PC-3 (cell line): ENCODE measurements at regions not wholly inside any gene's neighbourhood (a gene's known extent, or its start where the extent isn't known, plus 50 kb on each side); places are given as distances from the start of the nearest gene placed in this dataset.

ENCODE experiments used
- ATAC-seq: fragments of 200-7000 bp; cut with Tn5 transposase; 2 replicates; pipeline ENCODE4 v1.9.1; 2020; ENCODE audit warnings: mild to moderate bottlenecking, moderate library complexity
- BruUV-seq: library from RNA; stranded (reverse); fragments of 400-500 nt; replicated peaks from 2 replicates; lab custom pipeline; 2021; lab: Mats Ljungman, UMichigan
- CTCF ChIA-PET: fragments of 300-600 bp; sonication (Branson Sonifier 250); formaldehyde crosslinking; loops from one replicate; lab custom pipeline; 2022; ENCODE audit warnings: antibody characterized with exemption; lab: Charles Lee
- POLR2A ChIA-PET: fragments of 300-600 bp; sonication (Branson Sonifier 250); formaldehyde crosslinking; loops from one replicate; lab custom pipeline; 2022; ENCODE audit warnings: antibody characterized with exemption; ENCODE audit not compliant: unreplicated experiment; lab: Charles Lee
- DNase-seq: peaks from one replicate; pipeline ENCODE4 v3.0.0-alpha.2; 2015
- H2AFZ ChIP-seq: fragments of 300-600 bp; sonication (generic); 2 replicates; pipeline ENCODE4 v1.6.0; 2016; ENCODE audit warnings: antibody characterized with exemption, low read length
- H3F3A ChIP-seq: fragments of 300-600 bp; sonication (generic); one replicate; pipeline ENCODE4 v1.6.0; 2017; ENCODE audit warnings: antibody characterized with exemption, low read length, control low read depth, mild to moderate bottlenecking; ENCODE audit not compliant: unreplicated experiment
- H3K27ac ChIP-seq: fragments of 300-600 bp; sonication (generic); 2 replicates; pipeline ENCODE4 v1.5.1; 2016; ENCODE audit warnings: mild to moderate bottlenecking, low read length
- H3K27me3 ChIP-seq: fragments of 300-600 bp; sonication (generic); 2 replicates; pipeline ENCODE4 v1.6.1; 2016; ENCODE audit warnings: low read length, mixed read lengths
- H3K36me3 ChIP-seq: fragments of 300-600 bp; sonication (generic); 2 replicates; pipeline ENCODE4 v1.6.1; 2016; ENCODE audit warnings: low read depth, mixed run types, low read length, mixed read lengths
- H3K4me1 ChIP-seq: fragments of 300-600 bp; sonication (generic); 2 replicates; pipeline ENCODE4 v1.5.1; 2016; ENCODE audit warnings: low read length; ENCODE audit not compliant: insufficient read depth
- H3K4me2 ChIP-seq: fragments of 300-600 bp; sonication (generic); 2 replicates; pipeline ENCODE4 v1.6.0; 2016; ENCODE audit warnings: low read length
- H3K4me3 ChIP-seq: fragments of 300-600 bp; sonication (generic); 2 replicates; pipeline ENCODE4 v1.5.1; 2016; ENCODE audit warnings: mild to moderate bottlenecking, low read length, mixed read lengths
- H3K79me2 ChIP-seq: fragments of 300-600 bp; sonication (generic); 2 replicates; pipeline ENCODE4 v1.6.1; 2017; ENCODE audit warnings: low read length, mixed read lengths
- H3K9ac ChIP-seq: fragments of 300-600 bp; sonication (generic); 2 replicates; pipeline ENCODE4 v1.6.0; 2016; ENCODE audit warnings: mild to moderate bottlenecking, low read length
- H3K9me2 ChIP-seq: fragments of 300-600 bp; sonication (generic); replicated peaks from 2 replicates; pipeline ENCODE4 v1.6.1; 2016; ENCODE audit warnings: mixed run types, low read length, mixed read lengths
- H3K9me3 ChIP-seq: fragments of 300-600 bp; sonication (generic); 2 replicates; pipeline ENCODE4 v1.6.1; 2016; ENCODE audit warnings: low read length, mixed read lengths
- H4K20me1 ChIP-seq: fragments of 300-600 bp; sonication (generic); 2 replicates; pipeline ENCODE4 v1.6.1; 2016; ENCODE audit warnings: low read length, mixed read lengths
- CTCF ChIP-seq: fragments of 300-600 bp; sonication (generic); conservative IDR thresholded peaks from 2 replicates; pipeline ENCODE4 v1.5.1; 2017; ENCODE audit warnings: antibody characterized with exemption, low read depth, mild to moderate bottlenecking, low read length
- EZH2 ChIP-seq: fragments of 300-600 bp; sonication (generic); IDR thresholded peaks from one replicate; pipeline ENCODE4 v1.6.1; 2017; ENCODE audit warnings: antibody characterized with exemption, mild to moderate bottlenecking, low read length; ENCODE audit not compliant: unreplicated experiment
- EZH2phosphoT487 ChIP-seq: fragments of 300-600 bp; sonication (generic); IDR thresholded peaks from 2 replicates; pipeline ENCODE4 v1.6.1; 2018; ENCODE audit warnings: mild to moderate bottlenecking, antibody characterized with exemption, low read length, borderline replicate concordance
- intact Hi-C: fragments of 100-400 bp; cut with micrococcal nuclease; formaldehyde crosslinking; loops from 2 replicates; pipeline ENCODE4 v1.9.0; 2023

- Histone ChIP-seq H3K4me1 (peaks cover 66% of the 10 kb centered on the region), H3F3A (no peaks in the 10 kb centered on the region), H3K79me2 (no peaks in the 10 kb centered on the region), H3K27me3 (no peaks in the 10 kb centered on the region), H3K36me3 (no peaks in the 10 kb centered on the region), H3K27ac (peak overlapping the region; percentile 99), H3K9me3 (no peaks in the 10 kb centered on the region), H2AFZ (peak overlapping the region; percentile 57; the same call in 1 of the 2 replicates), H3K9ac (peak overlapping the region; percentile 81), H4K20me1 (no peaks in the 10 kb centered on the region), H3K9me2 (no peaks in the 10 kb centered on the region), H3K4me2 (peak overlapping the region; percentile 94), H3K4me3 (peak overlapping the region; percentile 61)
- TF ChIP-seq CTCF (no peak), EZH2phosphoT487 (no peak), EZH2 (no peak)
- ATAC-seq (peak; percentile 71), DNase-seq (peak; percentile 92)
- POLR2A ChIA-PET: no interaction called here
- CTCF ChIA-PET: no interaction called here
- TSS peak; percentile 72 for BruUV-seq
- intact Hi-C loops: loop anchor here (1.0 to 5.0 kb wide), 2 partner anchors 29 to 40 kb away; no protein-coding TSS in a partner anchor
Observed at GRCh38 chr5:174532455-174533453, 191.6 kb upstream of the MSX2 start.

- Histone ChIP-seq H3K9ac (peak overlapping the region; percentile 81), H3K27ac (peak overlapping the region; percentile 99), H3F3A (no peaks in the 10 kb centered on the region), H3K27me3 (no peaks in the 10 kb centered on the region), H3K4me2 (peak overlapping the region; percentile 94), H3K4me1 (peaks cover 60% of the 10 kb centered on the region), H3K4me3 (peak overlapping the region; percentile 61), H3K79me2 (no peaks in the 10 kb centered on the region), H3K9me2 (no peaks in the 10 kb centered on the region), H2AFZ (0 out of 2 replicates have a peak overlapping the region, but pooled peaks have one; percentile 39), H3K9me3 (no peaks in the 10 kb centered on the region), H3K36me3 (no peaks in the 10 kb centered on the region), H4K20me1 (no peaks in the 10 kb centered on the region)
- intact Hi-C loops: loop anchor here (1.0 to 5.0 kb wide), 2 partner anchors 30 to 39 kb away; no protein-coding TSS in a partner anchor
- TF ChIP-seq EZH2phosphoT487 (no peak), EZH2 (no peak), CTCF (no peak)
- BruUV-seq: no TSS peak
- ChIA-PET POLR2A (no interaction called here), CTCF (no interaction called here)
- peak; percentile 78 for ATAC-seq
- peak; percentile 91 for DNase-seq
Observed at GRCh38 chr5:174533751-174534241, 190.6 kb upstream of the MSX2 start.
